Esophagus muscularis mucosa (tissue), 4 donors: ENCODE measurements at regions not wholly inside any gene's neighbourhood (a gene's known extent, or its start where the extent isn't known, plus 50 kb on each side); places are given as distances from the start of the nearest gene placed in this dataset.
"Not testable (repeated sequence)": the region's sequence is repeated elsewhere in the genome, so short reads cannot be mapped to it uniquely, and the experiment has no call there.

Experiments
- DNase-seq: peaks from one replicate; pipeline ENCODE4 v3.0.0-alpha.2; 2017; ENCODE audit errors: extremely low spot score
- H3K27ac ChIP-seq, 4 donors: fragments of 200-600 bp; sonication (generic); replicated peaks in 1 of 4; 1 replicate in 3 of 4; 2 replicates in 1 of 4; pipeline ENCODE4 v1.5.1; 2016 to 2019; ENCODE audit warnings: mild to moderate bottlenecking in 1 of 4
- H3K27me3 ChIP-seq, 4 donors: fragments of 200-600 bp; sonication (generic); one replicate each; pipeline versions ENCODE4 v1.5.1 to v1.6.0; 2016 to 2019
- H3K36me3 ChIP-seq, 4 donors: fragments of 200-600 bp; sonication (generic); one replicate each; pipeline ENCODE4 v1.5.1; 2016 to 2019
- H3K4me1 ChIP-seq, 4 donors: fragments of 200-600 bp; sonication (generic); one replicate each; pipeline ENCODE4 v1.5.1; 2016 to 2019
- H3K4me3 ChIP-seq, 4 donors: fragments of 200-600 bp; sonication (generic); 1 replicate in 2 of 4; 2 replicates in 2 of 4; pipeline ENCODE4 v1.5.1; 2016 to 2019; ENCODE audit warnings: mild to moderate bottlenecking in 4 of 4, moderate library complexity in 1 of 4
- H3K9me3 ChIP-seq, 4 donors: fragments of 200-600 bp; sonication (generic); 1 replicate in 3 of 4; 2 replicates in 1 of 4; pipeline ENCODE4 v1.5.1; 2016 to 2019
- EP300 ChIP-seq: sonication (generic); formaldehyde crosslinking; IDR thresholded peaks from one replicate; pipeline ENCODE4 v1.6.1; 2017; ENCODE audit warnings: antibody characterized with exemption
- POLR2A ChIP-seq: fragments of 450-650 bp; IDR thresholded peaks from one replicate; pipeline ENCODE4 v1.6.1; 2017; ENCODE audit warnings: antibody characterized with exemption, moderate library complexity, mild to moderate bottlenecking, low read depth
- POLR2AphosphoS5 ChIP-seq, 2 donors: sonication (generic); formaldehyde crosslinking; IDR thresholded peaks; one replicate each; pipeline ENCODE4 v1.6.1; 2017; ENCODE audit warnings: antibody characterized with exemption in 2 of 2
- WGBS: methylation state at CpG from one replicate; pipeline ENCODE4 v1.1.5; 2018; 5-methylcytosine and 5-hydroxymethylcytosine counted together
- intact Hi-C: fragments of 100-400 bp; cut with DNase I; formaldehyde crosslinking; loops from one replicate; pipeline ENCODE4 v1.15.1; 2023
- TF ChIP-seq, protein P1 (sequence below), 3 experiments: fragments of 200-600 bp in 2 of 3; fragments of 450-650 bp in 1 of 3; sonication (generic) in 2 of 3; IDR thresholded peaks; one replicate each; pipeline ENCODE4 v1.5.1; 2017 to 2019; ENCODE audit warnings: antibody characterized with exemption in 3 of 3, mild to moderate bottlenecking in 2 of 3, moderate library complexity in 1 of 3

DNA sequence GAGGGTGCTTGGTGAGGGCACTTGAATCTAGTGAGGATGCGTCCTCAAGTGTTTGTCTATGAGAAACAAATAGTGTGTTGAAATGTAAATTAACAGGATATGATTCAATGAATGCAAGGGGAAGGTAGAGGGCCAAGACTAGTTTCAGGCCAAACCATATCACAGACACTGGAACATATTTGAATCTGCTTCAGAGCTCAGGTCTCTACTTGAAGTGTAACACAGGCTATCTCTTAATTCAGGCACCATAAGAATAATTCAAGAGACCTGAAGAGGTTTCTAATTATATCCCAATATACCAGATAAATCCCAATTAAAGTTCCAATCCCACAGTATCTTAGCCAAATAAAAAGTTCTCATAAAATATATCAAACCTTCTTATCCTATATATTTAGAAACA, 146.5 kb upstream of the INTU start:
- intact Hi-C loops, result no loop called here
- Histone ChIP-seq H3K36me3 (no peaks in the 10 kb centered on the region), H3K4me1 (no peaks in the 10 kb centered on the region), H3K9me3 (no peaks in the 10 kb centered on the region), H3K4me3 (no peak overlapping the region), H3K27me3 (no peaks in the 10 kb centered on the region), H3K27ac (no peak overlapping the region)
- 90% methylated on average over 1 of the region's 1 CpG for WGBS
- DNase-seq, result no peak
- TF ChIP-seq EP300 (no peak), POLR2A (no peak), POLR2AphosphoS5 (IDR thresholded peaks at IDR 0.05) (no peak)
- TF ChIP-seq, protein P1, sequence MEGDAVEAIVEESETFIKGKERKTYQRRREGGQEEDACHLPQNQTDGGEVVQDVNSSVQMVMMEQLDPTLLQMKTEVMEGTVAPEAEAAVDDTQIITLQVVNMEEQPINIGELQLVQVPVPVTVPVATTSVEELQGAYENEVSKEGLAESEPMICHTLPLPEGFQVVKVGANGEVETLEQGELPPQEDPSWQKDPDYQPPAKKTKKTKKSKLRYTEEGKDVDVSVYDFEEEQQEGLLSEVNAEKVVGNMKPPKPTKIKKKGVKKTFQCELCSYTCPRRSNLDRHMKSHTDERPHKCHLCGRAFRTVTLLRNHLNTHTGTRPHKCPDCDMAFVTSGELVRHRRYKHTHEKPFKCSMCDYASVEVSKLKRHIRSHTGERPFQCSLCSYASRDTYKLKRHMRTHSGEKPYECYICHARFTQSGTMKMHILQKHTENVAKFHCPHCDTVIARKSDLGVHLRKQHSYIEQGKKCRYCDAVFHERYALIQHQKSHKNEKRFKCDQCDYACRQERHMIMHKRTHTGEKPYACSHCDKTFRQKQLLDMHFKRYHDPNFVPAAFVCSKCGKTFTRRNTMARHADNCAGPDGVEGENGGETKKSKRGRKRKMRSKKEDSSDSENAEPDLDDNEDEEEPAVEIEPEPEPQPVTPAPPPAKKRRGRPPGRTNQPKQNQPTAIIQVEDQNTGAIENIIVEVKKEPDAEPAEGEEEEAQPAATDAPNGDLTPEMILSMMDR (IDR thresholded peaks at IDR 0.05), result no peak

- Histone ChIP-seq H3K36me3 (no peaks in the 10 kb centered on the region), H3K4me1 (no peaks in the 10 kb centered on the region), H3K27me3 (no peaks in the 10 kb centered on the region), H3K27ac (no peak overlapping the region), H3K9me3 (no peaks in the 10 kb centered on the region), H3K4me3 (no peak overlapping the region)
- intact Hi-C loops, result no loop called here
- DNase-seq, result no peak
- no peak for TF ChIP-seq EP300
- no peak for TF ChIP-seq POLR2A
- TF ChIP-seq, protein P1 (IDR thresholded peaks at IDR 0.05), result no peak
- no peak for TF ChIP-seq POLR2AphosphoS5 (IDR thresholded peaks at IDR 0.05)
Measured at GRCh38 chr4:127491571-127491970, 141.2 kb upstream of the INTU start.

DNA sequence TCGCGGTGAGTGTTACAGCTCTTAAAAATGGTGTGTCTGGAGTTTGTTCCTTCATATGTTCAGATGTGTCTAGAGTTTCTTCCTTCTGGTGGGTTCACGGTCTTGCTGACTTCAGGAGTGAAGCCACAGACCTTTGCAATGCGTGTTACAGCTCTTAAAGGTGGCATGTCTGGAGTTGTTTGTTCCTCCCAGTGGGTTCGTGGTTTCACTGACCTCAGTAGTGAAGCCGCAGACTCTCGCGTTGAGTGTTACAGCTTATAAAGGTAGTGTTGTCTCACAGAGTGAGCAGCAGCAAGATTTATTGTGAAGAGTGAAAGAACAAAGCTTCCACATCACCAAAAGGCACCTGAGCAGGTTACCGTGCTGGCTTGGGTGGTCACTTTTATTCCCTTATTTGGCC, 135.9 kb upstream of the INTU start:
- DNase-seq, H3K4me1 ChIP-seq, H3K27me3 ChIP-seq, H3K27ac ChIP-seq, H3K9me3 ChIP-seq, intact Hi-C loops, H3K4me3 ChIP-seq, H3K36me3 ChIP-seq: not testable (repeated sequence)
- 89% methylated on average over 9 of the region's 9 CpGs for WGBS

DNA sequence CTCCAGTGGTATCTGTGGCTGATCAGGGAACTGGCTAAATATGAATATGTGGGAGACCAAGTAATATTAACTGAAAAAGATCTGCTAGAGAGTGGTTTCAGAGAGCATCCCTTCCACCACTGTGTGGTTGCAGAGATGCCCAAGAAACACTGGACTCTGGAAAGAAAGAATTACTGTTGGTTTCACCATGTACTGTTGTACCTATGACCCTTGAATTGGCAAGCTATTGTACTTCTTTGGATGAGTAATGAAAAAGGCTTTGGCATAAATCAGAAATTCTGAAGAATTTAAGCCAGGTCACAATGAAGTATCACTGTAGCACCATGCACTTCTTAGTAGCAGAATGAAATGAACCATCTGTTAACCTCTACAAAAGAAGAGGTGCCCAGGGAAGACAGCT, 134.4 kb upstream of the INTU start:
- TF ChIP-seq EP300 (no peak), POLR2A (no peak), POLR2AphosphoS5 (IDR thresholded peaks at IDR 0.05) (no peak)
- TF ChIP-seq, protein P1 (IDR thresholded peaks at IDR 0.05), result no peak
- Histone ChIP-seq H3K4me3 (no peak overlapping the region), H3K36me3 (no peaks in the 10 kb centered on the region), H3K4me1 (peaks cover 0 to 9% (median 0%) of the 10 kb centered on the region in 4 donors), H3K27me3 (no peaks in the 10 kb centered on the region), H3K27ac (no peak overlapping the region), H3K9me3 (no peaks in the 10 kb centered on the region)
- intact Hi-C loops, result no loop called here
- no peak for DNase-seq

DNA sequence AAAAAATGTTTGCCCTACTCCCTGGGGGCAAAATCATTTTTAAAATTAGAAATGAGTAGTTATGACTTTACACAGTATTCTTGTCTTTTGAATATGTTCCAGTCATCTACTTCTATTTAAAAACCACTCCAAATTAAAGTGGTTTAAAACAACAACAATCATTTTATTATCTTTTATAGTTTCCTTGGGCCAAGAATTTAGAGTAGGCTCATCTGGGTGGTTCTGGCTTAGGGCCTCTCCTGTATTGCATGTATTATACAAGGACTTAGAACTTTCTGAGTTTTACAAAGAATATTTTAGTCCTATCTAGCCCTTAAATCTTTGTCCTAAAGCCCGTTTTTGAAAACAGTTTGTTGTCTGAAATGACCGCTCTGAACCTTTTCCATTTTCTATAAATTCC, 132.5 kb upstream of the INTU start:
- H3K27me3 ChIP-seq, result no peaks in the 10 kb centered on the region
- H3K9me3 ChIP-seq, result no peaks in the 10 kb centered on the region
- no peak overlapping the region for H3K4me3 ChIP-seq
- H3K4me1 ChIP-seq, result peaks cover 0 to 16% (median 0%) of the 10 kb centered on the region in 4 donors
- no peaks in the 10 kb centered on the region for H3K36me3 ChIP-seq
- no peak overlapping the region for H3K27ac ChIP-seq
- DNase-seq, result no peak
- TF ChIP-seq POLR2AphosphoS5 (IDR thresholded peaks at IDR 0.05) (no peak), POLR2A (no peak), EP300 (no peak)
- TF ChIP-seq, protein P1 (IDR thresholded peaks at IDR 0.05), result no peak
- intact Hi-C loops, result no loop called here
- WGBS, result 80% methylated on average over 2 of the region's 2 CpGs
